PFSK-1 (cell line): ENCODE measurements at regions not wholly inside any gene's neighbourhood (a gene's known extent, or its start where the extent isn't known, plus 50 kb on each side); places are given as distances from the start of the nearest gene placed in this dataset.

Source experiments
- FOXP2 ChIP-seq: optimal IDR thresholded peaks from 2 replicates; pipeline ENCODE3; 2011; ENCODE audit warnings: borderline replicate concordance, control low read depth, inconsistent platforms; ENCODE audit not compliant: insufficient read depth; ENCODE audit errors: extremely low read length, extremely low read depth
- POLR2AphosphoS5 ChIP-seq: IDR thresholded peaks from 2 replicates; pipeline ENCODE4 v1.6.1; 2012; ENCODE audit warnings: low read depth, mild to moderate bottlenecking, control low read depth, low read length, moderate library complexity
- SIN3A ChIP-seq: IDR thresholded peaks from 2 replicates; pipeline ENCODE4 v1.6.1; 2012; ENCODE audit warnings: mild to moderate bottlenecking, low read length, moderate library complexity, borderline replicate concordance; ENCODE audit not compliant: insufficient read depth

DNA sequence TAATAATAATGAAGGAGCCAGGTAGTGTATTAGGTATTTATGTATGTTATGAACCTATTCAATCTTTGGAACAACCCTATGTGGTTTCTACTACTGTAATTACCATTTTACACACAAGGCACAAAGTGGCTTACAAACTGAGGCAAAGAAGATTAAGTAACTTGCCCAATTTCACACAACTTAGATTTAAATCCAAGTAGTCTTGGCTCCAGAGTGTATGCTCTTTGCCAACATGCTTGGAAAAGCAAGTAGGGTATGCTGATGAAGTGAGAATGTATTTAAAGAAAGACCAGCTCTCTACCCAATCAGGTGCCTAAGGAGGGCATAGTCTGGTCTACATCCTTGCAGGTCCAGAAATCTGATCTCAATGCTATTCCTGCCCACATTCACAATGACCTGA is 463.2 kb downstream of the METTL15 start:
- no peak for TF ChIP-seq POLR2AphosphoS5
- no peak for TF ChIP-seq SIN3A
- TF ChIP-seq FOXP2: no peak
